ENCODE measurements at regions not wholly inside any gene's neighbourhood (a gene's known extent, or its start where the extent isn't known, plus 50 kb on each side); places are given as distances from the start of the nearest gene placed in this dataset.
"Not testable (repeated sequence)": the region's sequence is repeated elsewhere in the genome, so short reads cannot be mapped to it uniquely, and the experiment has no call there.

DNA sequence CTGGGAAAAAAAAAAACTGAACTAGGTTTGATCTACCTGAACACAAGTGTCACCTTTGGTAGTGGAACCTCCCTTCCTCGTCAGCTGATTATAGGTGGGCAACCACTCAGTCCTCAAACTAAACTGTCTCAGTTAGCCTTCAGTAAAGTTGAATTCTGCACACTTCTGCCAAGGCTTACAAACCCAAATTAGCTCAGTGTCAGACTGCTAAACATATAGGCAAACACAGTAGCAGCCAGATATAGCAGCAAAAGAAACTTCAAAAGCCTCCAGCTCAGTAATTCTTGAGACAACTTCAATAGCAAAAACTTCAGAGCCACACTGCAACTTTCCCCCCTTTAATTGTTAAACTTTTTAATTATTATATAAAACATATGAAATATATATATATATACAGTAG is 956.9 kb downstream of the XPNPEP1 start:
- H3K4me3 ChIP-seq (ENCODE audit: low read depth, low read length): no peak overlapping the region
- no peak for DNase-seq (ENCODE audit: low read depth)
- TF ChIP-seq, protein P1, sequence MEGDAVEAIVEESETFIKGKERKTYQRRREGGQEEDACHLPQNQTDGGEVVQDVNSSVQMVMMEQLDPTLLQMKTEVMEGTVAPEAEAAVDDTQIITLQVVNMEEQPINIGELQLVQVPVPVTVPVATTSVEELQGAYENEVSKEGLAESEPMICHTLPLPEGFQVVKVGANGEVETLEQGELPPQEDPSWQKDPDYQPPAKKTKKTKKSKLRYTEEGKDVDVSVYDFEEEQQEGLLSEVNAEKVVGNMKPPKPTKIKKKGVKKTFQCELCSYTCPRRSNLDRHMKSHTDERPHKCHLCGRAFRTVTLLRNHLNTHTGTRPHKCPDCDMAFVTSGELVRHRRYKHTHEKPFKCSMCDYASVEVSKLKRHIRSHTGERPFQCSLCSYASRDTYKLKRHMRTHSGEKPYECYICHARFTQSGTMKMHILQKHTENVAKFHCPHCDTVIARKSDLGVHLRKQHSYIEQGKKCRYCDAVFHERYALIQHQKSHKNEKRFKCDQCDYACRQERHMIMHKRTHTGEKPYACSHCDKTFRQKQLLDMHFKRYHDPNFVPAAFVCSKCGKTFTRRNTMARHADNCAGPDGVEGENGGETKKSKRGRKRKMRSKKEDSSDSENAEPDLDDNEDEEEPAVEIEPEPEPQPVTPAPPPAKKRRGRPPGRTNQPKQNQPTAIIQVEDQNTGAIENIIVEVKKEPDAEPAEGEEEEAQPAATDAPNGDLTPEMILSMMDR (conservative IDR thresholded peaks at IDR 0.05; ENCODE audit: low read depth, low read length): no peak

DNA sequence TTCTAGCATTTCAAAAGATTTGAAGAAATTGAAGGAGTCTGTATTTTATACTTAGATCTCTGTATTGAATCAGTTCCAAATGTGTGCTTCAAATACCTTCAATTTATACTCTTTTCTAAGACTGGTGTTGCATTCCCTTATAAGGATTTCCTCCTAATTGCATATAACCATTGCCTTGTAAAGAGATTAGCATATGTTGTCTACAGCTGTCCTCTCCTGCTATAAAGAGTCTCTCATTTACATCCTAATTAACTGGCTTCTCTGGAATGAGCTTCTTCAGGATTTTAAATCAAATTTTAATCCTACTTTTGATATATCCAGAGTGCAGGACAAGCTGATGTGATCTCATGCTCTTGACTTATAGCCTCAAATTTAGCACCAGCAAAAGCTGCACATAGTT is 957.3 kb downstream of the XPNPEP1 start:
- TF ChIP-seq, protein P1 (conservative IDR thresholded peaks at IDR 0.05; ENCODE audit: low read depth, low read length): no peak
- DNase-seq (ENCODE audit: low read depth): no peak
- H3K4me3 ChIP-seq (ENCODE audit: low read depth, low read length): no peak overlapping the region

DNA sequence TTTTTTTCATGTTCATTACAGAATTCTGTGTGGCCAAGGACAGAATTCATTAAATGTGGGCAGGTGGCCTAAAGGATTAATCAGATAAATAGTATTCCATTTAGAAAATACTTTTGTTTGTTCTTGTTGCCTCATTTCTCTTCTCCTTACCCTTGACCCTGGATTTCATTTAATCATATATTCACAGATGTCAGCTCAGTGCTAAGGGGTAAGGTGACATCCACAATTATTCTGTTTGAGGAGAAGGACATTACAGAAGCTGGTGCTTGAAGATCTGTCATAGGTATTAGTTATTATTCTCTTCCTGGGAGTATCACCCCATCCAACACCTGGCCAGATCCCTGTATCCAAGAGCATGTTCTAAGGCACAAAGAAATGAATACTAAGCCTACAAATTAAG is 961.1 kb downstream of the XPNPEP1 start:
- TF ChIP-seq, protein P1 (conservative IDR thresholded peaks at IDR 0.05; ENCODE audit: low read depth, low read length): no peak
- DNase-seq (ENCODE audit: low read depth): no peak
- no peak overlapping the region for H3K4me3 ChIP-seq (ENCODE audit: low read depth, low read length)

DNA sequence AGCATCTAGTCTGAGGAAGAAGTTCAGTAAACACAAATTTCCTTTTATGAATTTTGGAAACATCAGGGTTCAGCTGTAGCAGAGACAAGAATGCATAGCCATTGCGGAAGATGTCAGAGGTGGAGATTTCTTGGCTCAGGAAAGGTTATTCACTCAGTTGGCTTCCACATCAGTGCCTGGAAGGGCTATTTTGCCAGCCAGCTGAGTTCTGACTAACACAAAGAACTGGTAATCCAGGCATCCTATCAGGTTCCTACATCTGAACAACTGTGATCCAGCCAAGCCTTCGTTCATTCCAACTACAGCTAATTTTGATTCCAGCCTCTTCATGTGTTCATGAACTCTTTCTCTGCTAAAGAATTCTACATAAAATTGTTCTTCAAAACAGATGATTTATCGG is 965.6 kb downstream of the XPNPEP1 start:
- TF ChIP-seq, protein P1 (conservative IDR thresholded peaks at IDR 0.05; ENCODE audit: low read depth, low read length): no peak
- no peak for DNase-seq (ENCODE audit: low read depth)
- H3K4me3 ChIP-seq (ENCODE audit: low read depth, low read length): no peak overlapping the region

DNA sequence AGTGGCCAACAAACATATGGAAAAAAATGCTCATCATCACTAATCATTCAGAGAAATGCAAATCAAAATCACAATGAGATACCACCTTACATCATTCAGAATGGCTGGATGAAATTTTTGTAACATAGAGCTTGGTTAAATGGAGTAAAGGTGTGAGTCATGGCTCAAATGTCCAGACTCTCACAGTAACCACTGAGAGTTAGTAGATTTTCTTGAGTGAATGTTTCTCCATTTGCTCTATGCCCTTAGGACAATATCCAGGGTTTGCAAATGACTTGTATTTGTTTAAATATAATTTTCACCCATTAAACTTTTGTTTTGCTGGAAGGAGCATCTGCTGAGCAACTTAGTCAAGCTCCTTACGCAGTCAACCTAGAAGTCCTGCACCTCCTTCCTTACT is 967.2 kb downstream of the XPNPEP1 start:
- TF ChIP-seq, protein P1 (conservative IDR thresholded peaks at IDR 0.05; ENCODE audit: low read depth, low read length): no peak
- DNase-seq (ENCODE audit: low read depth): no peak
- H3K4me3 ChIP-seq (ENCODE audit: low read depth, low read length): no peak overlapping the region

DNA sequence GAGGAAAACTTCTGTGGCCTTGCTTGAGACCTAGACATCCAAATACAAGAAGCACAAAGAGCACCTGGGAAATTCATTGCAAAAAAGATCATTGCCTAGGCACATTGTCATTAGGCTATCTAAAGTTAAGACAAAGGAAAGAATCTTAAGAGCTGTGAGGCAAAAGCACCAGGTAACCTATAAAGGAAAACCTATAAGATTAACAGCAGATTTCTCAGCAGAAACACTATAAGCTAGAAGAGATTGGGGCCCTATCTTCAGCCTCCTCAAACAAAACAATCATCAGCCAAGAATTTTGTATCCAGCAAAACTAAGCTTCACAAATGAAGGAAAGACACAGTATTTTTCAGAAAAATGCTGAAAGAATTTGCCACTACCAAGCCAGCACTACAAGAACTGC is 1003.3 kb downstream of the XPNPEP1 start:
- not testable (repeated sequence) for DNase-seq (ENCODE audit: low read depth); H3K4me3 ChIP-seq (ENCODE audit: low read depth, low read length)

DNA sequence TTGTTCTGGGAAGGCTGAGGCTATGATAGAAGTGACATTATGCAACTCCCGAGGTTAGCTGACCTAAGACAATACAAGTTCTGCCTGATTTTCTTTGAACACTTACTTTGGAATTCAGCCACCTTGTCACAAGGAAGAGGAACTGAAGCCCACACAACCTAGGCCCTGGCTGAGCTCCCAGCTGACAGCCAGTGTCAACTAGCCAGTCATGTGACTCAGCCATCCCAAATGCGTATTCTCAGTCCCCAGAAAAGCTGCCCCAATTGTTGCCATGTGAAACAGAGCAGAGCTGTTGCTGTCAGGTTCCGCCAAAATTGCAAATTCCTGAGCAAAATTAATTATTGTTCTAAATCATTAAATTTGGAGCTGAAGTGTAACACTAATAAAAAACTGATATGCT is 1010.0 kb downstream of the XPNPEP1 start:
- TF ChIP-seq, protein P1 (conservative IDR thresholded peaks at IDR 0.05; ENCODE audit: low read depth, low read length): no peak
- no peak overlapping the region for H3K4me3 ChIP-seq (ENCODE audit: low read depth, low read length)
- DNase-seq (ENCODE audit: low read depth): no peak
